ENCODE measurements at regions not wholly inside any gene's neighbourhood (a gene's known extent, or its start where the extent isn't known, plus 50 kb on each side); places are given as distances from the start of the nearest gene placed in this dataset.

DNA sequence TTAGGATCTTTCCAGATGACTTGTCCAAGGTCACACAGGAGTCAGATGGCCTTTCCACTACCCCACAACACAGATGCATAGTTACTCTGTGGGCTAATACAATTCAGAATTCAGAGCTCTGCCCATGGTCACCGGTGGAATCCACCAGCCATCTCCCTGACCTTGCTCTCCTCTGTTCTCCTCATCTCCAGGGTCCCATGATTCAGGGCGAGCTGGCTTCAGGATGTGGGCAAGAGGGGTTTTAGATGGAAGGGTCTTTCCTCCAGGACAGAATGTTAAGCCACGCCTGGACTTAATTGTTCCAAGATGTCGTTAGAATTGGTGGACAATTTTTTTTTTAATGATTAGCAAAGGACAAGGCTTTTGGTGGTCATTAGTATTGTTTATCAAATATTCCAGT, 81.7 kb upstream of the LARP1 start:
- TF ChIP-seq REST (IDR thresholded peaks at IDR 0.05) = no peak
- TF ChIP-seq, protein P1, sequence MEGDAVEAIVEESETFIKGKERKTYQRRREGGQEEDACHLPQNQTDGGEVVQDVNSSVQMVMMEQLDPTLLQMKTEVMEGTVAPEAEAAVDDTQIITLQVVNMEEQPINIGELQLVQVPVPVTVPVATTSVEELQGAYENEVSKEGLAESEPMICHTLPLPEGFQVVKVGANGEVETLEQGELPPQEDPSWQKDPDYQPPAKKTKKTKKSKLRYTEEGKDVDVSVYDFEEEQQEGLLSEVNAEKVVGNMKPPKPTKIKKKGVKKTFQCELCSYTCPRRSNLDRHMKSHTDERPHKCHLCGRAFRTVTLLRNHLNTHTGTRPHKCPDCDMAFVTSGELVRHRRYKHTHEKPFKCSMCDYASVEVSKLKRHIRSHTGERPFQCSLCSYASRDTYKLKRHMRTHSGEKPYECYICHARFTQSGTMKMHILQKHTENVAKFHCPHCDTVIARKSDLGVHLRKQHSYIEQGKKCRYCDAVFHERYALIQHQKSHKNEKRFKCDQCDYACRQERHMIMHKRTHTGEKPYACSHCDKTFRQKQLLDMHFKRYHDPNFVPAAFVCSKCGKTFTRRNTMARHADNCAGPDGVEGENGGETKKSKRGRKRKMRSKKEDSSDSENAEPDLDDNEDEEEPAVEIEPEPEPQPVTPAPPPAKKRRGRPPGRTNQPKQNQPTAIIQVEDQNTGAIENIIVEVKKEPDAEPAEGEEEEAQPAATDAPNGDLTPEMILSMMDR (IDR thresholded peaks at IDR 0.05; ENCODE audit: low read depth, low read length, missing input control) = no peak
- no peak for TF ChIP-seq FOXA2 (IDR thresholded peaks at IDR 0.05)
- TF ChIP-seq TAF1 (conservative IDR thresholded peaks at IDR 0.05) = no peak
- TF ChIP-seq GABPA (IDR thresholded peaks at IDR 0.05 in 1 of 2, conservative IDR thresholded peaks at IDR 0.05 in 1 of 2) = no peak
- no peak for TF ChIP-seq RXRA (IDR thresholded peaks at IDR 0.05)
- TF ChIP-seq, protein P2, sequence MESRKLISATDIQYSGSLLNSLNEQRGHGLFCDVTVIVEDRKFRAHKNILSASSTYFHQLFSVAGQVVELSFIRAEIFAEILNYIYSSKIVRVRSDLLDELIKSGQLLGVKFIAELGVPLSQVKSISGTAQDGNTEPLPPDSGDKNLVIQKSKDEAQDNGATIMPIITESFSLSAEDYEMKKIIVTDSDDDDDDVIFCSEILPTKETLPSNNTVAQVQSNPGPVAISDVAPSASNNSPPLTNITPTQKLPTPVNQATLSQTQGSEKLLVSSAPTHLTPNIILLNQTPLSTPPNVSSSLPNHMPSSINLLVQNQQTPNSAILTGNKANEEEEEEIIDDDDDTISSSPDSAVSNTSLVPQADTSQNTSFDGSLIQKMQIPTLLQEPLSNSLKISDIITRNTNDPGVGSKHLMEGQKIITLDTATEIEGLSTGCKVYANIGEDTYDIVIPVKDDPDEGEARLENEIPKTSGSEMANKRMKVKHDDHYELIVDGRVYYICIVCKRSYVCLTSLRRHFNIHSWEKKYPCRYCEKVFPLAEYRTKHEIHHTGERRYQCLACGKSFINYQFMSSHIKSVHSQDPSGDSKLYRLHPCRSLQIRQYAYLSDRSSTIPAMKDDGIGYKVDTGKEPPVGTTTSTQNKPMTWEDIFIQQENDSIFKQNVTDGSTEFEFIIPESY (IDR thresholded peaks at IDR 0.05) = no peak

Measured in liver (tissue), 3 donors.